Stimulated activated CD4-positive, alpha-beta T cell treated with anti-CD3 and anti-CD28 coated beads, Interleukin-15, amount 100 ng/mL, for 48 hours (primary cell): ENCODE measurements at regions not wholly inside any gene's neighbourhood (a gene's known extent, or its start where the extent isn't known, plus 50 kb on each side); places are given as distances from the start of the nearest gene placed in this dataset.

Source experiments
- DNase-seq, 2 donors: peaks; one replicate each; pipeline ENCODE4 v3.0.0-alpha.2; 2020; ENCODE audit warnings: low read depth in 2 of 2

GRCh38 chr18:39752351-39752750 lies 2186.8 kb upstream of the CELF4 start:
- DNase-seq = no peak

DNA sequence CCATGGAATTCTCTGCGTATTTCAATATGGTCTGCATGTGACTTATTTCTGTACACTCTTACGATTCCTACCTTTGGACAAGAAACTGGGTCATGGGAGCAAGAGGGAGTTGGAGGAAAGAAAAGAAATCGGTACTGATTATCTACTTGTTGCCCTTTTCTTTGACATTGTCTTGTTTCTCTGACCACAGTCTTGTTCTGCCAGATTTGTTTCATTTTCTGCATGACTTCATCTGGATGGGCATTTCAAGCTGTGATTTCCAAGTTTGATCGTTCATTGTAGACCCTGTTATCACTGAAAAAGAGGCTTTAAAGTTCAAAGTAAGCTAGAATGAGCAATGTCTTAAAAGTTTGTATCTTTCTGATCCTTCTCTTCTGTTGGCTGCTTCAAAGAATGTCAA lies 2186.3 kb upstream of the CELF4 start:
- no peak for DNase-seq

- no peak for DNase-seq
Measured at GRCh38 chr18:39751161-39751560, 2185.6 kb upstream of the CELF4 start.

GRCh38 chr18:39749154-39749553 lies 2183.6 kb upstream of the CELF4 start:
- no peak for DNase-seq

GRCh38 chr18:39748727-39749126 lies 2183.1 kb upstream of the CELF4 start:
- no peak for DNase-seq

GRCh38 chr18:39746201-39746600 lies 2180.6 kb upstream of the CELF4 start:
- no peak for DNase-seq

GRCh38 chr18:39743463-39743862 lies 2177.9 kb upstream of the CELF4 start:
- no peak for DNase-seq

- DNase-seq = no peak
Measured at GRCh38 chr18:39741755-39742466, 2176.3 kb upstream of the CELF4 start.

GRCh38 chr18:39737869-39738268 lies 2172.3 kb upstream of the CELF4 start:
- DNase-seq = no peak

DNA sequence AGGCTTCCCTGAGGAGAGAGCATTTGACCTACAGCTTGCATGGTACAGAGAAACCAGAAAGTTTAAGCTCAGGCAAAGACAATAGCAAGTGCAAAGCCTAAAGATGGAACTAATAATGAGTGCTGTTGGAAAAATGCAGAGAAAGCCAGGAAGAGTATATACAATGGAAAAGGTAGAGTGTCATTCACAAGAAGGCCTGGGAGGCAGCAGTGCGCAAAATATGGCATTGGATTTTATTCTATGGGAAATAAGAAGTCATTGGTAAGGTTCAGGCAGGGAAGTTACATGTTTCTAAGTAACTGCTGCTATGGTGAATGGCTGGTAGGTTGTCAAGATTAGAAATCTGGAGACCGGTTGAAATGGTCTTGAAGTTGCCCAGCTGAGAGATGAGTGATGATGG lies 2167.3 kb upstream of the CELF4 start:
- DNase-seq = no peak

DNA sequence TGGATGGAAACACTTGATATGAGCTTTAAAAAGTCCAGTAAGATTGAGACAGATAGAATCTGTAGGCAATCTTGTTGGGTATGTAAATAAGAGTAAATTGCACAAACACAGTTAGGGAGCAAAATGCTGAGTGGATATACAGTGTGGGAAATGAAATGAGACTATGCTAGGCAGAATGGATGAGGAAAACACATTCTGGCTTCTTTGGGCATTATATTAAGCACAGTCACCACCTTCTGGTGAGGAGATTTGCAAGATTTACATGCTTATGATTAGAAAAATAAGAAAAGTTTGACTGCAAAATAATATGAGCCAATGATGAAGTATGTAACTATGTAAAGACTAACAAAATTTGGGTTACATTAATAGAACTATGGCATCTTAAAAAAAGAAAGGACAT lies 2165.0 kb upstream of the CELF4 start:
- DNase-seq = no peak

DNA sequence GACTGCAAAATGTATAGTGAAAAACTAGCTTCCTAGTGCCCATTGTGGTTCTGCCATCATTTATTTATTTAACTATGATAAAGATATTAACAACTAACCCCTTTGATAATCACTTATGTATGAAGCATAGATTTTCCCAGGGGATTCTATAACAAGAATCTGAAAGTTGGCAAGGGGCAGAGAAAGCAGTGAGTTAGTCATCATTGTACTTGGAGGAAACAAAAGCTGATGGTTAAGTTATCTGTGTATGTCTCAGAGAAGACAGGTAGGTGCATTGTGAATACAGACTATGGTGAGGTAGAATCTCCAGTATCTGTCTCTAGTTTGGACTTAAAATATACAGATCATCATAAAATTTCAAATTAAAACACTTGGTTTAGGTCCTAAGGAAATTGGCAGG lies 2159.1 kb upstream of the CELF4 start:
- no peak for DNase-seq

DNA sequence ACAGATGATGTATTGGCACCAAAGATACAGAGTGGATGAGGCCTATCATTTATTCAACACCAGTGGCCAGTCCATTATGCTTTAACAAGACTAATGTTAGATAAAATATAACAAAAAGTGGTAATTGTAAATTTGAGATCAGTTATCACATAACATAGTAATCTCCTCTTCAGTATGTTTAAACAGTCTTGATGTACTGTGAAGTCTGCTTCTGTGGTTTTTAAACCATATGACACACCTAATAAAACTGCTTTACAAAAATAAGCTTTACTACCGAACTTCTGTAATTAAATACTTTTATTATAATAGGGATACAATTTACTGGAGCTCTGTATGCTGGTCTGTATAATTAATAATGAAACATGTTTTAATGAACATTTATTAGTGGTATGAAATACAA lies 2156.1 kb upstream of the CELF4 start:
- DNase-seq = no peak

DNA sequence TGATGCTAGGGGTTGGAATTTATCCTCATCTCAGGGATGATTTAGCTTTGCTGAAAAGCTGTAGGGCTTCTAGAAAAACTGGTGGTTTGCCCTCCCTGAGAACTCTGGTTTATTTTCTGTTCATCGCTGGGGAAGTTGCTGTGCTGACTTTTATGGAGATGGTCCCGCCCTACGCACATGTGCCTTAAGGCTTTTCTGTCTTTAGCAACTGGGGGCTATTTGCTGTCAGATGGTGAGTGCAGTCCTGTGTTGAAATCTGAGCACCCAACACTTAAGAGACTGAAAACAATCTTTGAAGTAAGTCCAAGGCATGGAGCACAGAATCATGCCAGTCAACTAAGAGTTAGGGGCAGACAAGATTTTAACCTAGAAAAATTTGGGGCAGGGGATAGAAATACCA lies 2148.4 kb upstream of the CELF4 start:
- no peak for DNase-seq

DNA sequence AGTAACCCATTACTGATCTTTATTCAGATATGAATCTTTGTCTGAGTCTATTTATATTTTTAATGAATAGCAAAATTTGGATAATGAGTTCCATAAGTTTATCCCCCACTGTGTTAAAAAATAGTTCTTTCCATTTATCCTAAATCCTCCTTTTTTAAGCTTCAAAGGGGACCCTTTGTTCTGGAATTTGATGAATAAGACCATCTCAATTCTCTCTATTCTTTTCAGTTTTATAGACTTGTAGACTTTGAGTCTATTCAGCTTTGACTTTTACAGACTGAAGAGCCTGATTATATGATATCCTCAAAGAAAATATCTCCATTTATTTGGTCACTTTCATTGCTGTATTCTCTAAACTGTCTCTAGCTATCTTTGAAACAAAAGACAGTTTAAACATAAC lies 2146.1 kb upstream of the CELF4 start:
- no peak for DNase-seq

DNA sequence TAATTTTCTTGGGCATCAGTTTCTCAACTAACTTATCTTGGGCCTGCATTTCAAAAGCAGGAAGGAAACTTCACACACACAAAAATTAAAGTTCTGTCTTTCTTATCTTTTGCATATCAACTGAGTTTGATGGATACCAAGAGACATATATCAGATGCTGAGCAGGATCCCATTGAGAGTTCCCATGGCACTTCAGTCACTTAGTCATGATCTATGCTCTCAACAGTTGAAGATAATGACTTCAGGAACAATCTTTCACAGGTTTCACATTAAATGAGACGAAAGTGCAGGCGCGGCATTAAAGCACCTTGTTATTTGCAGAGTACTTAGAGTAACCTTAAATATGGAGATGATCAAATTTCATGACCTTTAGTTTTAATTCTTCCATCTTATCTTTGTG lies 2139.8 kb upstream of the CELF4 start:
- DNase-seq = no peak

DNA sequence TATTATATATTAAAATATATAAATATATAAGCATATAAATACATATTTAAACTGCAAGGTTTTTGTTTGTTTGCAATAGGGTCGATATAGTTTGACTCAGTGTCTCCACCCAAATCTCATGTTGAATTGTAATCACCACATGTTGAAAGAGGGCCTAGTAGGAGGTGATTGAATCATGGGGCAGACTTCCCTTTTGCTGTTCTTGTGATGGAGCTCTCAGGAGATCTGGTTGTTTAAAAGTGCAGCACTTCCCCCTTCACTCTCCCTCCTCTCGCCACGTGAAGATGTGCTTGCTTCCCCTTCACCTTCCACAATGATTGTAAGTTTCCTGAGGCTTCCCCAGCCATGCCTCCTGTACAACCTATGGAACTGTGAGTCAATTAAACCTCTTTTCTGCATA lies 2137.3 kb upstream of the CELF4 start:
- DNase-seq = no peak

DNA sequence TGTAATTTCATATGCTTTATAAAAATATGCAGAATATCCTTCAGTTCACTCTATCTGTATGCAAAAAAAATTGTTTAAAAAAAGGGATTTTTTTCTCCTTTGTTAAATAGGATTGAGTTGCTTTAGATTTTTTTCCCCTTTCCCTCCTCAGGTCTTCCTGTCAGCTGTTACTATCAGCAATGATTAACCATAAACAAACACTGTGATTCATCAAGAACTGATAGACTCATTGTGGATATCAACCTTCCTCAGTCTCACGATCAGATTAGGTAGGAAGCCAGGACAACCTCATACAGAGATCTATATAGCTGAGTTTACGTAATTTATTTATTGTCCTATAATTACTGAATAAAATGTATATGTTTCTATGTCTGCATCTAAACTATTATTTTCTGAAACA lies 2136.2 kb upstream of the CELF4 start:
- no peak for DNase-seq

GRCh38 chr18:39701055-39701783 lies 2135.6 kb upstream of the CELF4 start:
- DNase-seq = no peak

- no peak for DNase-seq
Measured at GRCh38 chr18:39699340-39699964, 2133.9 kb upstream of the CELF4 start.

GRCh38 chr18:39698436-39698835 lies 2132.8 kb upstream of the CELF4 start:
- DNase-seq = no peak

DNA sequence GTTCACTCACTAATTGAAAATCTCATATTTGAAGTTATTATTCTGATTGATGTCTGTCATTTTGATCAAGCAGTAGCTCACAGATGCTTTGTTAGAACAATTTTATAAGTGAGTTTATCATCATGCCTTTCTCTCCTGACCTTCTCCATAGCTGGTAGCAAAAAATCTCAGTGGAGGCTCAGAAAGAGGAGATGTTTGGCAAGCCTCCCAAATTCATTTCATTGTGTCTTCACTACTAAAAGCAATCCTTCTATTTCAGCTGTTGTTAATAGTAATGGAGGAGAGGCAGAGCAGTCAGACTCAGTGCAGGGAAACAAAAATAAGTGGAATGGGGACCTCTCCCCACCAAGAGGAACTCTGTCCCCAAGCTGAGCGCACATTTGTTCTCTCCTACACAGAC lies 2127.8 kb upstream of the CELF4 start:
- no peak for DNase-seq

DNA sequence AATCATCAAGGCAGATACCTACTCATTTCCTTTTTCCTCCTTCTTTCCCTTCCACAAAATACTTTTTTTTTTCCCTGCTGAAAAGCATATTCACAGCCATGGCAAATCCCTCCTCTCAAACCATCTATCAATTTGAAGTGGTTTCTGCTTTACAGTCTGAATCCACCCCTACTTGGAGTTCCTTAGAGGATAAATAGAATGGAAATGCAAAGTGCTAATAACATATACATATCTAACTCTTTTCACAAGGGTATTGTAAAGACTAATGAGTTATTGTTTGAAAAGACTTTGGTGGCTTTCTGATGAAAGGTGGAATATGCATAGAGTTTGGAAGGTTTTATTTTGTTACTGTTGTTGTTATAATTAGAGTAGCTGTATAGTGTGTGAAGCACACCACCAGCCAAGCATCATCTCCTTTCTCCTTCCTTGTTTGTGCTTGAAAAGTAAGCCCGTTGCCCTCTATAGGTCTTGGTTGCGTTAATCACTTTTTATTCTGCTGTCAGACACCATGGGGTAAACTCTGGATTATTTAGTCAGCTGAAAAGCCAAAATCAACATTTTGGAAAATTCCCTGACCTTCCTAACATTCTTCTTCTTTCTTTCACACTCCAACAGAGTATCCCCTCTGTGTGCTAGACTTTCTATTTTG lies 2126.9 kb upstream of the CELF4 start:
- DNase-seq = no peak
